GM18498 (cell line): ENCODE measurements at regions not wholly inside any gene's neighbourhood (a gene's known extent, or its start where the extent isn't known, plus 50 kb on each side); places are given as distances from the start of the nearest gene placed in this dataset.

Experiments
- ATAC-seq: cut with Tn5 transposase; IDR thresholded peaks from one replicate; pipeline ENCODE4 v1.9.1; 2021; ENCODE audit warnings: mild to moderate bottlenecking, moderate library complexity; ENCODE audit not compliant: unreplicated experiment

DNA sequence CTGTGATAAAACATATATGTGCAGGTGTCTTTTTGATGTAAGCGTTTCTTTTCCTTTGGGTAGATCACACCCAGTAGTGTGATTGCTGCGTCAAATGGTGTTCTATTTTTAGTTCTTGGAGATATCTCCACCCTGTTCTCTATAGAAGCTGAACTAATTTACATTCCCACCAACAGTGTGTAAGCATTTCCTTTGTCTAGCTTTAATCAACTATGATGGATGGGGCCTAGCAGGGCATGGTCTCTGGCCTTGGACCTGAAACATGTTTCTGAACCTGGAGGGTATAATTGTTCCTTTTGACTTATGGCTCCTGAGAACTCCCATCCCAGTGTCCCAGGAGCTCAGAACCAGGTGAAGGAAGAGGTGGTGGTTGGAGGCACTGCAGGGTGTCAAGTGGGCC is 93.9 kb downstream of the HAPSTR1 start:
- ATAC-seq = no peak

DNA sequence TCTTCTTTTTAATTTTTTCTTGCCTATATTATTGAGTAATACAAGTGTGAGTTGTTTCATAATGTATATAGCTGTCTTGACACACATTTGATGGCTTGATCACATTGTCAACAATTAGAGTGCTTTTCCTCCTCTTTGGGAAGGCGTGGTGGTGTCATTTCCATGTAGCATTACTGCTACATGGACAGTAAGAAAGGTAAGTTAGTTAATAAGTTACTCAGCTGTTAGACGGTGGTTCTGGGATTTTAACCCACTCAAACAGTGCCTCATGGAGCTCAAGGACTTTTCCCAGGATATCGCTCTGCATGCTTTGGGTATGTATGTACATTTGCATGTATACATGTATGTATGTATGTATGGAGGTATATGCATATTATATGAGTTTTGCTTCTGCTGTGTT is 94.6 kb downstream of the HAPSTR1 start:
- ATAC-seq = no peak

DNA sequence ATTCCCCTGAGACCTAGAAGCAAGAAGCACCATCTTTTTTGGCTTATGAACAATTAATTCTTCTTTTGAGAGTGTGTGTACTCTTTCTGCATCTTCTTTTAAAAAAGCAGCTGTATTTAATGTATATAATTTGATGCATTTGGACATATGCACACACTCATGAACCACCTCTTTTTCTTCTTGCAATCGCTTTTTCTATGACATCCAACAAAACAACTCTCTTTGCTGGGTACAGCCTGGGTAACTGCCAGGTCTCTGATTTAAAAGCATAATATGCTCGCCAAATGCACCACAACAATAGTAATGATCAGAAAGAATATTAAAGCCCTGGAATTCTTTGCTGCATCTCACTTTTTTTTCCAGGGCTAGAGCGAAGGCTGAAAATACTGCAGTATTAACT is 97.3 kb downstream of the HAPSTR1 start:
- no peak for ATAC-seq

GRCh38 chr16:9191274-9191850 is 99.9 kb downstream of the HAPSTR1 start:
- no peak for ATAC-seq

DNA sequence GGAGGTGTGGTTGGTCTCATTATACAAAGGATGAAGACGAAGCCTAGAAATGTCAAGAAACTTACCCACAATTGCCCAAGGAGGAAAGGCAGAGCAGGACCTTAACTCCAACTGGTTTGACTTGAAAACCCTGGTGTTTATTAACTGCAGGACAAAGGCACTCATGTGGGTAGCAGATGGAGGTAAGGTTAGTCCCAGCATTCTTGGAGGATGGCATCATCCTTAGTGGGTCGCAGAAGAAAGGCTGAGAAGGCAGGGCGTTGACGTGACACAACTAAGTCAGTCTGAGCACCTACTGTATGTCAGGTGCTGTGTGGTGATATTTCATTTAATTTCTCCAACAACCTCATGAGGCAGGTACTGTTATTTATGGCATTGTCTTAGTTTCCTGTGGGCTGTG is 101.3 kb downstream of the HAPSTR1 start:
- ATAC-seq = no peak

GRCh38 chr16:9195287-9195686 is 103.8 kb downstream of the HAPSTR1 start:
- ATAC-seq = no peak

GRCh38 chr16:9197957-9198661 is 106.7 kb downstream of the HAPSTR1 start:
- no peak for ATAC-seq

DNA sequence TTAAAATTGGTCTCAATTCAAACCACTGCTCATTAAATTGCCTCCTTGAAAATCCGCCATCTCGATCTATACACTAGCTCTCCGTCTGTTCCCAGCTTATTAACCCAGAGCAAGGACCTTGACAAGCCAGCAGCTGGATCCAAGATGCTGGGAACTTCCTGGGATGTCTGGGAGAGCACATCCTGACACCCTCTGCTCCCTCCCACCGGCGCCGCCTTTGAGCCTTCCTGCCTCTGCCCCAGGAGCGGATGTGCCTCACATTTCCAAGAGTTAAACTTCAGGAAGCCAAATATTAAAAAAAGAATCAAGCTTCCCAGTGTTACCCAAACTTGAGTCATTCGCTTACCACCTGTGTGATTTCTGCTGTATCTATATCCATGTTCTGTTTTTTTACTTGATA is 107.9 kb downstream of the HAPSTR1 start:
- no peak for ATAC-seq

GRCh38 chr16:9199751-9200150 is 108.3 kb downstream of the HAPSTR1 start:
- no peak for ATAC-seq

- ATAC-seq = no peak
Measured at GRCh38 chr16:9203956-9204355, 112.5 kb downstream of the HAPSTR1 start.

DNA sequence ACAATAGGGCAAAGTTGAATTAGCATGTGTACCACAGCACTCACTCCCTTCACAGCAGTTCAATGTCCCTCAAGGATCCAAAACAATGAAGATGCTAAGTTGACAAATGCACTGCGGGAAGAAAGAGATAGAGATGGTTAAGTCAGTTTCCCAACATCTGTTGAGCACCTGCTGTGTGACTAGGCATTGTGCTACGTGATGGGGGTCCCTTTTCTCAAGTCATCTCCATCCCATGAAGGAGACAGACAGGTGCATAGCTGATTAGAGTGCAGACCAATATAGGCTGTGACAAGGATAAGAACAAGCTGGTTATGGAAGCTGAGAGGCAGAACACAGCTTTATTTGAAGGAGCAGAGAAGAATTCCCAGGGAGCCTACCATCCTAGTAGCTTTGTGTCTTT is 114.2 kb downstream of the HAPSTR1 start:
- no peak for ATAC-seq

- ATAC-seq = no peak
Measured at GRCh38 chr16:9206156-9206555, 114.7 kb downstream of the HAPSTR1 start.

DNA sequence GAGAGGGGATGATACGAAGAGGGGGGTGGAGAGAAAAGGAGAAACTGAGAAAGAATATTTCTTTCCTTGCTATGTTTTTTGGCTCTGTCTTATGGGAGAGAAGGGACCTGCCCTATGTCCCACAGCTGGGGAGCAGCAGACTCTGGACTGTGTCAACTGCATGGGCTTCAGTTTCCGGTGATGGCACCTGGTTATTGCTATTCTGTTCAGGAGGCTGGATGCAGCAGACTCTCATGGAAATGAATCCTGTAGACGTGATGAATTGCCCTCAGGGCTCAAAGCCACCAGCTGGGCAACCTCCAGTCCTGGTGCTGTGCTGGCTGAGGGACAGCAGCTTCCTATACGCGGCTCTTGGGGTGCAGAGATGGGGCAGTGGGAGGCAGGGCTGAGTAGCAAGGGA is 121.2 kb downstream of the HAPSTR1 start:
- no peak for ATAC-seq

DNA sequence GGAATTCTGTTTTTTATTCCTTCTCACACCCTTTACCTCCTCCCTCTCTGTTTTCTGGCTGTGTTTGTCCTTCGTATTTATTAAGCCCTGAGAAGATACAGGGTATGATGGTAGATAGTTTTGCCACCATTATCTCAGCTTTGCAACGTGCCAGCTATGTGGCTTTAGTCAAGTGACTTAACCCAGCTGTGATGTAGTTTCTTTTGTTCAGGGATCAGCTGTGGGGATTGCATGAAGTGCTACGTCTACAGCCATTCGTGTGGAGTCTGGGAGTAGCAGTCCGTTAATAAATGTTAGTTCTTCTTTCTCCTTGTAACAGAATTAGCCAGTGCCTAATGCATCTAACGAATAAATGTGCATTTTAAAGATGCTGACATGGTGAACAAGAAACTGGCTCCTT is 128.4 kb downstream of the HAPSTR1 start:
- no peak for ATAC-seq

DNA sequence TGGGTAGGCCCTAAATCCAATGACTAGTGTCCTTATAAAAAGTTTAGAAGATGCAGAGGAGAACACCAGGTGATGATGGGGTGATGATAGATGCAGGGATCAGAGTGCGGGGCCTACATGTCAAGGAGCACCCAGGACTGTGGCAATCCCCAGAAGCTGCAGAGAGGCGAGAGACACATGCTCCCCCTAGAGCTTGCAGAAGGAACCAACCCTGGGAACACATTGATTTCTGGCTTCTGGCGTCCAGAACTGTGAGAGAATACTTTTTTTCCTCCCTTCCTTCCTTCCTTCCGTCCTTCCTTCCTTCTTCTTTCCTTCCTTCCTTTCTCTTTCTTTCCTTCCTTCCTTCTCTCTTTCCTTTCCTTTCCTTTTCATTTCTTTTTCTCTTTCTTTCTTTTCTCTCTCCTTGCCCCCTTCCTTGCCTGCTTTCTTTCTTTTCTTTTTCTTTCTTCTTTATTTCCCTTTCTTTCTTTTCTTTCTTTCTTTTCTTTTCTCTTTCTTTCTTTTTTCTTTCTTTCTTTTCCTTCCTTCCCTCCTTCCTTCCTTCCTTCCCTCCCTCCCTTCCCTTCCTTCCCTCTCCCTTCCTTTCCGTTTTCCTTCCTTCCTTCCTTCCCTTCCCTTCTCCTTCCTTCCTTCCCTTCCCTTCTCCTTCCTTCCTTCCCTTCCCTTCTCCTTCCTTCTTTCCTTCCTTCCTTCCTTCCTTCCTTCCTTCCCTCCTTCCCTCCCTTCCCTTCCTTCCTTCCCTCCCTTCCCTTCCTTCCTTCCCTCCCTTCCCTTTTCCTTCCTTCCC is 134.3 kb downstream of the HAPSTR1 start:
- ATAC-seq = no peak

DNA sequence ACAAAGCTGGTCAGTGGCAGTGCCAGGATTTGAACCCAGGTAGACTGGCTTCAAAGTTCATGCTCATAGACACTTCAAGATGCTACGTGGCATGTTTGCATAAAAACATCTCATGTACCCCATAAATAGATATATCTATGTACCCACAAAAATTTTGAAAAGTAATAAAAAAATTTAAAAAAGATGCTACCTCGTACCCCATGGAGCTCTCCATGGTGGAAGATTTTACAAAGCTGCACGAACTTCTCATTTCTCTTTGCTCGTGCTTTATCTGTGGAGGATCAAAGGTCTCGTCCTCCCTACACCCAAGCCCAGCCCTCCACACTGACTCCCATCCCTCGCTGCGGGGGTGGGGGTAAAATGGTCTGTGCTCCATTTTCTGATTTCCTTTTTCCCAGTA is 135.5 kb downstream of the HAPSTR1 start:
- no peak for ATAC-seq

GRCh38 chr16:9231039-9231438 is 139.6 kb downstream of the HAPSTR1 start:
- no peak for ATAC-seq

- no peak for ATAC-seq
Measured at GRCh38 chr16:9232102-9232770, 140.8 kb downstream of the HAPSTR1 start.

GRCh38 chr16:9235867-9236266 is 144.4 kb downstream of the HAPSTR1 start:
- no peak for ATAC-seq

- ATAC-seq = no peak
Measured at GRCh38 chr16:9236319-9236718, 144.9 kb downstream of the HAPSTR1 start.

GRCh38 chr16:9238346-9238745 is 146.9 kb downstream of the HAPSTR1 start:
- no peak for ATAC-seq

GRCh38 chr16:9241177-9241576 is 149.7 kb downstream of the HAPSTR1 start:
- ATAC-seq = no peak
